NT2/D1 (cell line): ENCODE measurements at regions not wholly inside any gene's neighbourhood (a gene's known extent, or its start where the extent isn't known, plus 50 kb on each side); places are given as distances from the start of the nearest gene placed in this dataset.

Source experiments
- YY1 ChIP-seq: IDR thresholded peaks from 2 replicates; pipeline ENCODE4 v1.6.1; 2011; ENCODE audit not compliant: insufficient read length, insufficient read depth
- ZNF274 ChIP-seq: IDR thresholded peaks from 2 replicates; pipeline ENCODE4 v1.6.1; 2011; ENCODE audit warnings: mild to moderate bottlenecking, low read depth, low read length

- no peak for TF ChIP-seq ZNF274
- no peak for TF ChIP-seq YY1
Measured at GRCh38 chr5:73266925-73267765, 94.2 kb downstream of the TMEM174 start.
